Activated T-cell treated with anti-CD3 and anti-CD28 coated beads for 4 hours (primary cell): ENCODE measurements at regions not wholly inside any gene's neighbourhood (a gene's known extent, or its start where the extent isn't known, plus 50 kb on each side); places are given as distances from the start of the nearest gene placed in this dataset.
"Not testable (repeated sequence)": the region's sequence is repeated elsewhere in the genome, so short reads cannot be mapped to it uniquely, and the experiment has no call there.

ENCODE experiments used
- DNase-seq: peaks from one replicate; pipeline ENCODE4 v3.0.0-alpha.2; 2020

GRCh38 chr11:135075740-135076139, 663.7 kb upstream of the B3GAT1 start:
- no peak for DNase-seq

GRCh38 chr11:135074397-135074998, 662.5 kb upstream of the B3GAT1 start:
- no peak for DNase-seq

- no peak for DNase-seq
These were observed 661.8 kb upstream of the B3GAT1 start for GRCh38 chr11:135073870-135074269.

GRCh38 chr11:135073381-135073780, 661.3 kb upstream of the B3GAT1 start:
- DNase-seq: no peak

- DNase-seq: no peak
These were observed 657.8 kb upstream of the B3GAT1 start for GRCh38 chr11:135069890-135070289.

- DNase-seq: no peak
These were observed 657.0 kb upstream of the B3GAT1 start for GRCh38 chr11:135069063-135069462.

GRCh38 chr11:135062994-135063393, 651.0 kb upstream of the B3GAT1 start:
- no peak for DNase-seq

- no peak for DNase-seq
These were observed 649.1 kb upstream of the B3GAT1 start for GRCh38 chr11:135061166-135061565.

GRCh38 chr11:135046986-135047385, 634.9 kb upstream of the B3GAT1 start:
- DNase-seq: no peak

- no peak for DNase-seq
These were observed 634.5 kb upstream of the B3GAT1 start for GRCh38 chr11:135046556-135046955.

- no peak for DNase-seq
These were observed 631.4 kb upstream of the B3GAT1 start for GRCh38 chr11:135043434-135043833.

- no peak for DNase-seq
These were observed 625.8 kb upstream of the B3GAT1 start for GRCh38 chr11:135037828-135038227.

- no peak for DNase-seq
These were observed 624.7 kb upstream of the B3GAT1 start for GRCh38 chr11:135036488-135037297.

- DNase-seq: no peak
These were observed 623.2 kb upstream of the B3GAT1 start for GRCh38 chr11:135035282-135035681.

- no peak for DNase-seq
These were observed 621.5 kb upstream of the B3GAT1 start for GRCh38 chr11:135033540-135033939.

- no peak for DNase-seq
These were observed 619.4 kb upstream of the B3GAT1 start for GRCh38 chr11:135031205-135031989.

GRCh38 chr11:135027461-135027860, 615.4 kb upstream of the B3GAT1 start:
- DNase-seq: no peak

GRCh38 chr11:135023499-135023898, 611.5 kb upstream of the B3GAT1 start:
- DNase-seq: no peak

GRCh38 chr11:135022454-135022853, 610.4 kb upstream of the B3GAT1 start:
- no peak for DNase-seq

GRCh38 chr11:135019899-135020298, 607.9 kb upstream of the B3GAT1 start:
- DNase-seq: no peak

GRCh38 chr11:135019343-135019871, 607.4 kb upstream of the B3GAT1 start:
- DNase-seq: no peak

GRCh38 chr11:135017296-135017695, 605.3 kb upstream of the B3GAT1 start:
- no peak for DNase-seq

GRCh38 chr11:135015966-135016365, 603.9 kb upstream of the B3GAT1 start:
- no peak for DNase-seq

- DNase-seq: not testable (repeated sequence)
These were observed 599.3 kb upstream of the B3GAT1 start for GRCh38 chr11:135011313-135011712.
